ENCODE measurements at regions not wholly inside any gene's neighbourhood (a gene's known extent, or its start where the extent isn't known, plus 50 kb on each side); places are given as distances from the start of the nearest gene placed in this dataset.

- Histone ChIP-seq H3K9me3 (peaks cover 0 to 10% (median 0%) of the 10 kb centered on the region in 3 donors), H3K4me3 (no peak overlapping the region), H3K4me1 (no peaks in the 10 kb centered on the region), H3K27ac (no peak overlapping the region), H3K36me3 (no peaks in the 10 kb centered on the region), H3K27me3 (no peaks in the 10 kb centered on the region)
- ATAC-seq, result no peak
- WGBS, 2 donors (ENCODE audit: low coverage in 1 of 2), result 94% methylated on average over 2 of the region's 2 CpGs
- no peak for TF ChIP-seq EP300 (IDR thresholded peaks at IDR 0.05)
- TF ChIP-seq POLR2A (IDR thresholded peaks at IDR 0.05), result no peak
- no peak for TF ChIP-seq POLR2AphosphoS5 (IDR thresholded peaks at IDR 0.05)
- TF ChIP-seq CTCF (IDR thresholded peaks at IDR 0.05), result no peak
Measured at GRCh38 chr2:31710121-31710520, 129.4 kb upstream of the SRD5A2 start.

- H3K27me3 ChIP-seq, result no peaks in the 10 kb centered on the region
- H3K27ac ChIP-seq, result no peak overlapping the region
- no peaks in the 10 kb centered on the region for H3K36me3 ChIP-seq
- H3K9me3 ChIP-seq, result peaks cover 0 to 10% (median 0%) of the 10 kb centered on the region in 3 donors
- H3K4me3 ChIP-seq, result no peak overlapping the region
- H3K4me1 ChIP-seq, result no peaks in the 10 kb centered on the region
- ATAC-seq, result no peak
- WGBS, 2 donors (ENCODE audit: low coverage in 1 of 2), result 70% methylated on average over 3 of the region's 3 CpGs; no CpG with 5 or more reads in 1 of the 2 donors
- TF ChIP-seq EP300 (IDR thresholded peaks at IDR 0.05) (no peak), CTCF (IDR thresholded peaks at IDR 0.05) (no peak), POLR2A (IDR thresholded peaks at IDR 0.05) (no peak), POLR2AphosphoS5 (IDR thresholded peaks at IDR 0.05) (no peak)
Measured at GRCh38 chr2:31707992-31708391, 127.3 kb upstream of the SRD5A2 start.

GRCh38 chr2:31704561-31705212 is 123.9 kb upstream of the SRD5A2 start:
- Histone ChIP-seq H3K36me3 (no peaks in the 10 kb centered on the region), H3K27me3 (no peaks in the 10 kb centered on the region), H3K4me3 (no peak overlapping the region), H3K27ac (no peak overlapping the region), H3K9me3 (peaks cover 0 to 15% (median 0%) of the 10 kb centered on the region in 3 donors), H3K4me1 (no peaks in the 10 kb centered on the region)
- no peak for ATAC-seq
- WGBS, 2 donors (ENCODE audit: low coverage in 1 of 2), result 37 to 65% methylated on average over 3 to 4 of the region's 4 CpGs
- TF ChIP-seq EP300 (IDR thresholded peaks at IDR 0.05) (no peak), CTCF (IDR thresholded peaks at IDR 0.05) (no peak), POLR2AphosphoS5 (IDR thresholded peaks at IDR 0.05) (no peak), POLR2A (IDR thresholded peaks at IDR 0.05) (no peak)

- ATAC-seq, result no peak
- Histone ChIP-seq H3K27ac (no peak overlapping the region), H3K27me3 (no peaks in the 10 kb centered on the region), H3K4me3 (no peak overlapping the region), H3K4me1 (no peaks in the 10 kb centered on the region), H3K9me3 (peaks cover 0 to 29% (median 0%) of the 10 kb centered on the region in 3 donors), H3K36me3 (no peaks in the 10 kb centered on the region)
- no peak for TF ChIP-seq CTCF (IDR thresholded peaks at IDR 0.05)
- TF ChIP-seq POLR2AphosphoS5 (IDR thresholded peaks at IDR 0.05), result no peak
Measured at GRCh38 chr2:31703253-31703652, 122.5 kb upstream of the SRD5A2 start.

- 75% methylated on average over 1 of the region's 1 CpG; no CpG with 5 or more reads in 1 of the 2 donors for WGBS, 2 donors (ENCODE audit: low coverage in 1 of 2)
- Histone ChIP-seq H3K4me3 (no peak overlapping the region), H3K9me3 (peaks cover 0 to 71% (median 0%) of the 10 kb centered on the region in 3 donors), H3K36me3 (no peaks in the 10 kb centered on the region), H3K27ac (no peak overlapping the region), H3K27me3 (no peaks in the 10 kb centered on the region), H3K4me1 (no peaks in the 10 kb centered on the region)
- ATAC-seq, result no peak
- TF ChIP-seq POLR2AphosphoS5 (IDR thresholded peaks at IDR 0.05) (no peak), CTCF (IDR thresholded peaks at IDR 0.05) (no peak), POLR2A (IDR thresholded peaks at IDR 0.05) (no peak), EP300 (IDR thresholded peaks at IDR 0.05) (no peak)
Measured at GRCh38 chr2:31698722-31699121, 118.0 kb upstream of the SRD5A2 start.
